Neural crest cell (in vitro differentiated cells): ENCODE measurements at regions not wholly inside any gene's neighbourhood (a gene's known extent, or its start where the extent isn't known, plus 50 kb on each side); places are given as distances from the start of the nearest gene placed in this dataset.

Source experiments
- DNase-seq: peaks from one replicate; pipeline ENCODE4 v3.0.0; 2021; ENCODE audit warnings: low read depth, mixed read lengths, low spot score
- H3K27ac Mint-ChIP-seq: one replicate; pipeline ENCODE4 v1.8.0; 2021; ENCODE audit warnings: mild to moderate bottlenecking, mixed read lengths; ENCODE audit not compliant: unreplicated experiment
- H3K27me3 Mint-ChIP-seq: 2 replicates; pipeline ENCODE4 v1.8.0; 2021; ENCODE audit warnings: low read depth, mild to moderate bottlenecking, mixed read lengths
- H3K36me3 Mint-ChIP-seq: 2 replicates; pipeline ENCODE4 v1.8.0; 2021; ENCODE audit warnings: low read depth, mild to moderate bottlenecking, mixed read lengths
- H3K4me1 Mint-ChIP-seq: 2 replicates; pipeline ENCODE4 v1.8.0; 2021; ENCODE audit warnings: mixed read lengths
- H3K4me3 Mint-ChIP-seq: one replicate; pipeline ENCODE4 v1.8.0; 2021; ENCODE audit warnings: mild to moderate bottlenecking, mixed read lengths
- H3K9me3 Mint-ChIP-seq: 2 replicates; pipeline ENCODE4 v1.8.0; 2021; ENCODE audit warnings: mixed read lengths
- CTCF ChIP-seq: fragments of 200-600 bp; sonication (generic); conservative IDR thresholded peaks from 2 replicates; pipeline ENCODE4 v1.5.0; 2021; ENCODE audit warnings: antibody characterized with exemption, mild to moderate bottlenecking

GRCh38 chr5:135696317-135696716 lies 117.5 kb upstream of the CXCL14 start:
- Mint-ChIP-seq H3K27me3 (peaks cover 6% of the 10 kb centered on the region), H3K4me3 (no peak overlapping the region), H3K27ac (no peak overlapping the region), H3K9me3 (no peaks in the 10 kb centered on the region), H3K36me3 (no peaks in the 10 kb centered on the region), H3K4me1 (peaks cover 3% of the 10 kb centered on the region)
- TF ChIP-seq CTCF, result no peak
- no peak for DNase-seq

DNA sequence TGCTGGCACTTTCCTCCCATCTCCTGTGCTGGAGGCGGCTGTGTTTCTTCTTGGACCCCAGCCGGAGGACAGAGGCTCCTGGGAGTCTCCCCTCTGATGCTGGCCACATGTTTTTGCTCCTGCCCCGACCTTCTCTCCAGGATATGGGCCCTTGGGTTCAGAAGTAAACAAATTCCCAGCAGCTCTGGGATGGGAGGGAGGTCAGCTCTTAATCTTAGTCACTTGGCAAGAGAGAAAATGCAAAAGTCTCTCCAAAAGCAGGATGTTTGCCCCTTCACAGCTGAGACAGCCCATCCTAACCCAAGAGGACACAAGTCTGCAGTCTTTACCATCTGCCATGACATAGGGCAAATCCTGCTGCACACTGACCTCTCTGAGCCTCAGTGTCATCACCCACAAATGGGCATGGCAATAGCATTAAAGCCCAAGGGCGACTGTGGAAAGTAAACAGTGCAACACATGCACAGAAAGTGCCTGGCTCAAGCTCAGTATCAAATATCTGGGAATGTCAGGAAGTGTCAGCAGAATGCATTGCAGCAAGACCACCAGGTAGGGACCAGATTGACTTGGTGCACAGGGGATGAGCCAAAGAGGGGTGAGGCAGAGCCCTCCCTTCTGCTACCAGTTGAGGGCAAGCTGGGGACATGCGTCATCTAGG lies 117.0 kb upstream of the CXCL14 start:
- no peak overlapping the region for H3K27ac Mint-ChIP-seq
- no peak for DNase-seq
- H3K9me3 Mint-ChIP-seq, result no peaks in the 10 kb centered on the region
- no peaks in the 10 kb centered on the region for H3K36me3 Mint-ChIP-seq
- H3K4me3 Mint-ChIP-seq, result no peak overlapping the region
- H3K27me3 Mint-ChIP-seq, result peaks cover 6% of the 10 kb centered on the region
- no peak for TF ChIP-seq CTCF
- H3K4me1 Mint-ChIP-seq, result peaks cover 3% of the 10 kb centered on the region

DNA sequence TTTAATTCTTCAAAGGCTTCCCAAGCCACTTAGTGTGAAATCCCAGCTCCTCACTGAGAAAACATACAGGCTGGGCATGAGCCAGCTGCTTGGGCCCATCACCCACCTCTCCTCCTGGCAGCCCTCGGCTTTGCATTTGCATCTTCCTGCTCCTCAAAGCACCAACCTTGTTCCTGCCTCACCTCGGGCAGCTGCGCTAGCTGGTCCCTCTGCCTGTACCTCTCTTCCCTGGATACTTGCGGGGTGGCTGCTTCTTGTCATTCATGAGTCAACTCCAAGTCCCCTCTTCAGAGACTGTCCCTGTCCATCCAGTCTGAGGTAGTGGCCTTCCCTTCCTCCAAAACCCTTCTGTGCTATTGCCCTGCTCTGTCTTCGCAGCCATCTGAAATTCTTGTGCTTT lies 116.1 kb upstream of the CXCL14 start:
- Mint-ChIP-seq H3K4me3 (no peak overlapping the region), H3K27me3 (peaks cover 6% of the 10 kb centered on the region), H3K9me3 (no peaks in the 10 kb centered on the region), H3K4me1 (peaks cover 3% of the 10 kb centered on the region), H3K36me3 (no peaks in the 10 kb centered on the region), H3K27ac (no peak overlapping the region)
- no peak for TF ChIP-seq CTCF
- no peak for DNase-seq

GRCh38 chr5:135694012-135694411 lies 115.2 kb upstream of the CXCL14 start:
- Mint-ChIP-seq H3K36me3 (no peaks in the 10 kb centered on the region), H3K27me3 (peaks cover 9% of the 10 kb centered on the region), H3K4me3 (no peak overlapping the region), H3K4me1 (peaks cover 3% of the 10 kb centered on the region), H3K27ac (no peak overlapping the region), H3K9me3 (no peaks in the 10 kb centered on the region)
- no peak for TF ChIP-seq CTCF
- no peak for DNase-seq

GRCh38 chr5:135693371-135693955 lies 114.7 kb upstream of the CXCL14 start:
- DNase-seq, result no peak
- Mint-ChIP-seq H3K4me3 (no peak overlapping the region), H3K36me3 (no peaks in the 10 kb centered on the region), H3K9me3 (no peaks in the 10 kb centered on the region), H3K27me3 (peaks cover 9% of the 10 kb centered on the region), H3K27ac (no peak overlapping the region), H3K4me1 (peaks cover 3% of the 10 kb centered on the region)
- no peak for TF ChIP-seq CTCF
